ENCODE measurements at regions not wholly inside any gene's neighbourhood (a gene's known extent, or its start where the extent isn't known, plus 50 kb on each side); places are given as distances from the start of the nearest gene placed in this dataset.

- no peak for TF ChIP-seq ELK1 (IDR thresholded peaks at IDR 0.05; ENCODE audit: low read depth, low read length)
- no peak for TF ChIP-seq IKZF1 (conservative IDR thresholded peaks at IDR 0.05)
- TF ChIP-seq MAX (IDR thresholded peaks at IDR 0.05; ENCODE audit: low read depth, low read length) = no peak
- no peak for TF ChIP-seq MEF2B (IDR thresholded peaks at IDR 0.05; ENCODE audit: partially characterized antibody, poor library complexity, severe bottlenecking)
- no peak for TF ChIP-seq TCF7 (IDR thresholded peaks at IDR 0.05; ENCODE audit: borderline replicate concordance)
Observed at GRCh38 chr4:63729519-63729918, 679.7 kb downstream of the TECRL start (continued).

GRCh38 chr4:63728480-63729177 is 680.6 kb downstream of the TECRL start:
- 0% methylated on average over 3 of the region's 3 CpGs for WGBS (ENCODE audit: insufficient coverage, insufficient replicate concordance, low lambda C conversion rate, missing lambda C conversion rate)
- no peaks in the 10 kb centered on the region for H3K79me2 ChIP-seq (ENCODE audit: control insufficient read depth, insufficient read depth, low read length)
- H3K27ac ChIP-seq (ENCODE audit: control insufficient read depth, insufficient read depth) = no peak overlapping the region
- H3K9ac ChIP-seq (ENCODE audit: control insufficient read depth, insufficient read depth, low read length) = no peak overlapping the region
- intact Hi-C loops (cut with micrococcal nuclease; ENCODE audit: unreplicated experiment) (no loop called here), in situ Hi-C loops (cut with MboI) (no loop called here)
- no peak overlapping the region for H3K4me2 ChIP-seq (ENCODE audit: control insufficient read depth, insufficient read depth)
- FAIRE-seq (no peak), DNase-seq (ENCODE audit: low read depth, low spot score) (no peak), ATAC-seq (peak; percentile 58)
- no TSS peak for BruUV-seq (replicated peaks)
- no peaks in the 10 kb centered on the region for H3K4me1 ChIP-seq (ENCODE audit: control insufficient read depth, insufficient read depth, low read length)
- ChIA-PET SMC1A (ENCODE audit: uncharacterized antibody, unreplicated experiment) (interaction anchor here (0.5 kb wide), 1 partner anchor 806 kb away, joined by 3 read pairs; no protein-coding TSS in a partner anchor), RAD21 (ENCODE audit: unreplicated experiment) (no interaction called here), POLR2A (no interaction called here), CTCF (interaction anchor here (1.9 kb wide), 1 partner anchor 10 kb away, joined by 8 read pairs; no protein-coding TSS in a partner anchor)
- no peak overlapping the region for H2AFZ ChIP-seq (ENCODE audit: control insufficient read depth, low read depth, low read length)
- H3K36me3 ChIP-seq (ENCODE audit: control insufficient read depth in 2 of 2, insufficient read depth in 2 of 2, low read length in 1 of 2) = no peaks in the 10 kb centered on the region
- H3K9me3 ChIP-seq (replicated peaks; ENCODE audit: control insufficient read depth, insufficient read depth, low read length) = no peaks in the 10 kb centered on the region
- H4K20me1 ChIP-seq (ENCODE audit: control insufficient read depth, insufficient read depth) = no peaks in the 10 kb centered on the region
- H3K27me3 ChIP-seq (replicated peaks in 1 of 2; ENCODE audit: control insufficient read depth in 2 of 2, insufficient read depth in 2 of 2, low read length in 1 of 2) = no peaks in the 10 kb centered on the region
- no peak overlapping the region for H3K4me3 ChIP-seq
- TF ChIP-seq SP1 (IDR thresholded peaks at IDR 0.05; ENCODE audit: low read depth, low read length) (no peak), BCLAF1 (IDR thresholded peaks at IDR 0.05) (no peak), SKIL (IDR thresholded peaks at IDR 0.05; ENCODE audit: low read depth, poor library complexity, severe bottlenecking) (no peak), DPF2 (IDR thresholded peaks at IDR 0.05) (no peak), EED (IDR thresholded peaks at IDR 0.05; ENCODE audit: low read depth) (no peak), ZNF207 (IDR thresholded peaks at IDR 0.05; ENCODE audit: borderline replicate concordance) (no peak), NR2F1 (conservative IDR thresholded peaks at IDR 0.05) (no peak), BMI1 (IDR thresholded peaks at IDR 0.05; ENCODE audit: borderline replicate concordance) (no peak), CHD1 (IDR thresholded peaks at IDR 0.05; ENCODE audit: low read depth, low read length) (no peak), FOXK2 (IDR thresholded peaks at IDR 0.05) (no peak), BHLHE40 (IDR thresholded peaks at IDR 0.05; ENCODE audit: borderline replicate concordance in 1 of 2, low read depth in 2 of 2, low read length in 1 of 2) (no peak)

Measured in GM12878 (cell line).